Neural progenitor cell (in vitro differentiated cells): ENCODE measurements at regions not wholly inside any gene's neighbourhood (a gene's known extent, or its start where the extent isn't known, plus 50 kb on each side); places are given as distances from the start of the nearest gene placed in this dataset.

Experiments
- CTCF ChIP-seq: fragments of 200-600 bp; sonication (generic); IDR thresholded peaks from 2 replicates; pipeline ENCODE4 v1.5.1; 2017; ENCODE audit warnings: antibody characterized with exemption, mild to moderate bottlenecking
- EZH2phosphoT487 ChIP-seq: fragments of 200-600 bp; sonication (generic); IDR thresholded peaks from 2 replicates; pipeline ENCODE4 v1.6.1; 2017; ENCODE audit warnings: antibody characterized with exemption

GRCh38 chr6:159617444-159617843 lies 75.6 kb downstream of the SOD2 start:
- TF ChIP-seq CTCF (no peak), EZH2phosphoT487 (no peak)
